ENCODE measurements at regions not wholly inside any gene's neighbourhood (a gene's known extent, or its start where the extent isn't known, plus 50 kb on each side); places are given as distances from the start of the nearest gene placed in this dataset.

- TF ChIP-seq, protein P1, sequence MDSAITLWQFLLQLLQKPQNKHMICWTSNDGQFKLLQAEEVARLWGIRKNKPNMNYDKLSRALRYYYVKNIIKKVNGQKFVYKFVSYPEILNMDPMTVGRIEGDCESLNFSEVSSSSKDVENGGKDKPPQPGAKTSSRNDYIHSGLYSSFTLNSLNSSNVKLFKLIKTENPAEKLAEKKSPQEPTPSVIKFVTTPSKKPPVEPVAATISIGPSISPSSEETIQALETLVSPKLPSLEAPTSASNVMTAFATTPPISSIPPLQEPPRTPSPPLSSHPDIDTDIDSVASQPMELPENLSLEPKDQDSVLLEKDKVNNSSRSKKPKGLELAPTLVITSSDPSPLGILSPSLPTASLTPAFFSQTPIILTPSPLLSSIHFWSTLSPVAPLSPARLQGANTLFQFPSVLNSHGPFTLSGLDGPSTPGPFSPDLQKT (IDR thresholded peaks at IDR 0.05; ENCODE audit: borderline replicate concordance, low read depth, low read length), result no peak
- no peak for TF ChIP-seq ZNF280D (tag by site-specific recombination; IDR thresholded peaks at IDR 0.05)
- no peaks in the 10 kb centered on the region for H3K36me3 ChIP-seq (ENCODE audit: control insufficient read depth in 2 of 2, insufficient read depth in 1 of 2, low read length in 2 of 2)
- ChIA-PET CTCF (no interaction called here), POLR2A (no interaction called here)
- H3K4me3 ChIP-seq (ENCODE audit: low read depth, low read length), result no peak overlapping the region
- H3K9me3 ChIP-seq (ENCODE audit: control insufficient read depth, insufficient read depth, low read depth, low read length), result no peaks in the 10 kb centered on the region
- H3K27ac ChIP-seq (ENCODE audit: extremely low read depth, low read depth, low read length), result no peak overlapping the region
- no peaks in the 10 kb centered on the region for H3K4me1 ChIP-seq (ENCODE audit: control insufficient read depth, insufficient read depth, low read length)
These were observed 56.0 kb upstream of the ST8SIA3 start for GRCh38 chr18:57296336-57296735.

- ChIA-PET POLR2A (no interaction called here), CTCF (no interaction called here)
- no peaks in the 10 kb centered on the region for H3K36me3 ChIP-seq (ENCODE audit: control insufficient read depth in 2 of 2, insufficient read depth in 1 of 2, low read length in 2 of 2)
- H3K9me3 ChIP-seq (ENCODE audit: control insufficient read depth, insufficient read depth, low read depth, low read length), result no peaks in the 10 kb centered on the region
- no peak overlapping the region for H3K27ac ChIP-seq (ENCODE audit: extremely low read depth, low read depth, low read length)
- no peak for TF ChIP-seq ZBTB48 (tag by site-specific recombination; IDR thresholded peaks at IDR 0.05)
- TF ChIP-seq ZNF585B (tag by site-specific recombination; IDR thresholded peaks at IDR 0.05), result no peak
- TF ChIP-seq, protein P2, sequence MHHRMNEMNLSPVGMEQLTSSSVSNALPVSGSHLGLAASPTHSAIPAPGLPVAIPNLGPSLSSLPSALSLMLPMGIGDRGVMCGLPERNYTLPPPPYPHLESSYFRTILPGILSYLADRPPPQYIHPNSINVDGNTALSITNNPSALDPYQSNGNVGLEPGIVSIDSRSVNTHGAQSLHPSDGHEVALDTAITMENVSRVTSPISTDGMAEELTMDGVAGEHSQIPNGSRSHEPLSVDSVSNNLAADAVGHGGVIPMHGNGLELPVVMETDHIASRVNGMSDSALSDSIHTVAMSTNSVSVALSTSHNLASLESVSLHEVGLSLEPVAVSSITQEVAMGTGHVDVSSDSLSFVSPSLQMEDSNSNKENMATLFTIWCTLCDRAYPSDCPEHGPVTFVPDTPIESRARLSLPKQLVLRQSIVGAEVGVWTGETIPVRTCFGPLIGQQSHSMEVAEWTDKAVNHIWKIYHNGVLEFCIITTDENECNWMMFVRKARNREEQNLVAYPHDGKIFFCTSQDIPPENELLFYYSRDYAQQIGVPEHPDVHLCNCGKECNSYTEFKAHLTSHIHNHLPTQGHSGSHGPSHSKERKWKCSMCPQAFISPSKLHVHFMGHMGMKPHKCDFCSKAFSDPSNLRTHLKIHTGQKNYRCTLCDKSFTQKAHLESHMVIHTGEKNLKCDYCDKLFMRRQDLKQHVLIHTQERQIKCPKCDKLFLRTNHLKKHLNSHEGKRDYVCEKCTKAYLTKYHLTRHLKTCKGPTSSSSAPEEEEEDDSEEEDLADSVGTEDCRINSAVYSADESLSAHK (tag by site-specific recombination; IDR thresholded peaks at IDR 0.05), result no peak
- TF ChIP-seq ZBTB7A (tag by site-specific recombination; IDR thresholded peaks at IDR 0.05; ENCODE audit: low read depth), result no peak
- TF ChIP-seq HOXC10 (CRISPR knock-in tag; IDR thresholded peaks at IDR 0.05), result no peak
- TF ChIP-seq GLI2 (tag by site-specific recombination; IDR thresholded peaks at IDR 0.05; ENCODE audit: borderline replicate concordance, low read depth), result no peak
- no peaks in the 10 kb centered on the region for H3K4me1 ChIP-seq (ENCODE audit: control insufficient read depth, insufficient read depth, low read length)
- H3K4me3 ChIP-seq (ENCODE audit: low read depth, low read length), result no peak overlapping the region
These were observed 55.1 kb upstream of the ST8SIA3 start for GRCh38 chr18:57297306-57297705.

DNA sequence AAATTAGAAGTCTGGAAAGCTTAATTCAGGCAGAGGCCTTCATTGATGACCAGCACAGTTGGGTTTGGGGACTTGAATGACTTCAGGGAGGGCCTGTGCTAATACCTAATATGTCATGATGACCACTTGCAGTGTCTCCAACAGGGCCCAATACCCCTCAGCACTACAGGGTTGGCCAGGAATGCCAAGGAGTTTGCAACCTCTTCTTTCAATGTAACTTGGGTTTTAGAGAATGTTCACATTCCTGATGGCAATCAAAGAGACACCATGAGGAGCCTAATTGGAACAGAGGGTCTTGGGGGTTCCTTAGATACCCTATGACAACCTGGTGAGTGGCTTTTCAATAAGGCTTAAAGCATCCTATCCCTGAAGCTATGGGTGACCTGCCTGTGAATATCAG lies 52.4 kb upstream of the ST8SIA3 start:
- ChIA-PET CTCF (no interaction called here), POLR2A (no interaction called here)
- no peaks in the 10 kb centered on the region for H3K9me3 ChIP-seq (ENCODE audit: control insufficient read depth, insufficient read depth, low read depth, low read length)
- H3K36me3 ChIP-seq (ENCODE audit: control insufficient read depth in 2 of 2, insufficient read depth in 1 of 2, low read length in 2 of 2), result no peaks in the 10 kb centered on the region
- H3K4me1 ChIP-seq (ENCODE audit: control insufficient read depth, insufficient read depth, low read length), result no peaks in the 10 kb centered on the region
- no peak overlapping the region for H3K4me3 ChIP-seq (ENCODE audit: low read depth, low read length)
- no peak overlapping the region for H3K27ac ChIP-seq (ENCODE audit: extremely low read depth, low read depth, low read length)
- TF ChIP-seq WT1 (tag by site-specific recombination; IDR thresholded peaks at IDR 0.05), result no peak
- no peak for TF ChIP-seq ZNF138 (tag by site-specific recombination; IDR thresholded peaks at IDR 0.05; ENCODE audit: borderline replicate concordance)
- no peak for TF ChIP-seq ZNF37A (tag by site-specific recombination; IDR thresholded peaks at IDR 0.05)
- no peak for TF ChIP-seq ZNF366 (tag by site-specific recombination; conservative IDR thresholded peaks at IDR 0.05)
- TF ChIP-seq ZNF341 (tag by site-specific recombination; IDR thresholded peaks at IDR 0.05; ENCODE audit: low read depth), result no peak
- TF ChIP-seq, protein P3, sequence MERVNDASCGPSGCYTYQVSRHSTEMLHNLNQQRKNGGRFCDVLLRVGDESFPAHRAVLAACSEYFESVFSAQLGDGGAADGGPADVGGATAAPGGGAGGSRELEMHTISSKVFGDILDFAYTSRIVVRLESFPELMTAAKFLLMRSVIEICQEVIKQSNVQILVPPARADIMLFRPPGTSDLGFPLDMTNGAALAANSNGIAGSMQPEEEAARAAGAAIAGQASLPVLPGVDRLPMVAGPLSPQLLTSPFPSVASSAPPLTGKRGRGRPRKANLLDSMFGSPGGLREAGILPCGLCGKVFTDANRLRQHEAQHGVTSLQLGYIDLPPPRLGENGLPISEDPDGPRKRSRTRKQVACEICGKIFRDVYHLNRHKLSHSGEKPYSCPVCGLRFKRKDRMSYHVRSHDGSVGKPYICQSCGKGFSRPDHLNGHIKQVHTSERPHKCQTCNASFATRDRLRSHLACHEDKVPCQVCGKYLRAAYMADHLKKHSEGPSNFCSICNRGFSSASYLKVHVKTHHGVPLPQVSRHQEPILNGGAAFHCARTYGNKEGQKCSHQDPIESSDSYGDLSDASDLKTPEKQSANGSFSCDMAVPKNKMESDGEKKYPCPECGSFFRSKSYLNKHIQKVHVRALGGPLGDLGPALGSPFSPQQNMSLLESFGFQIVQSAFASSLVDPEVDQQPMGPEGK (tag by site-specific recombination; IDR thresholded peaks at IDR 0.05), result no peak
- no peak for TF ChIP-seq FEZF1 (tag by site-specific recombination; IDR thresholded peaks at IDR 0.05)
- no peak for TF ChIP-seq GLIS2 (tag by site-specific recombination; IDR thresholded peaks at IDR 0.05)
- TF ChIP-seq ZNF416 (tag by site-specific recombination; IDR thresholded peaks at IDR 0.05), result no peak
- no peak for TF ChIP-seq ZNF23 (tag by site-specific recombination; IDR thresholded peaks at IDR 0.05; ENCODE audit: borderline replicate concordance)
- TF ChIP-seq PRDM10 (tag by site-specific recombination; IDR thresholded peaks at IDR 0.05), result no peak
- TF ChIP-seq ZBTB1 (tag by site-specific recombination; IDR thresholded peaks at IDR 0.05), result no peak
- no peak for TF ChIP-seq ZNF610 (tag by site-specific recombination; IDR thresholded peaks at IDR 0.05; ENCODE audit: borderline replicate concordance)
